SK-N-SH treated with all-trans-retinoic acid at 6 μM for 48 hours (cell line): ENCODE measurements at regions not wholly inside any gene's neighbourhood (a gene's known extent, or its start where the extent isn't known, plus 50 kb on each side); places are given as distances from the start of the nearest gene placed in this dataset.

ENCODE experiments used
- ATAC-seq: fragments of 200-7000 bp; cut with Tn5 transposase; 3 replicates; pipeline ENCODE4 v1.9.1; 2020; ENCODE audit warnings: mild to moderate bottlenecking, moderate library complexity
- ARNTL ChIP-seq: fragments of 450-650 bp; formaldehyde crosslinking; IDR thresholded peaks from 2 replicates; pipeline ENCODE4 v1.5.0; 2020; ENCODE audit warnings: low read depth, mild to moderate bottlenecking, moderate library complexity, borderline replicate concordance
- BACH2 ChIP-seq: fragments of 250-450 bp; sonication (Bioruptor Pico); IDR thresholded peaks from 2 replicates; pipeline ENCODE4 v1.9.0; 2021; ENCODE audit warnings: mild to moderate bottlenecking, borderline replicate concordance
- CREB5 ChIP-seq: fragments of 250-450 bp; sonication (Bioruptor Pico); IDR thresholded peaks from 2 replicates; pipeline ENCODE4 v1.5.1; 2020; ENCODE audit warnings: low read depth, mild to moderate bottlenecking, moderate library complexity
- ESRRG ChIP-seq: fragments of 250-450 bp; sonication (Bioruptor Pico); IDR thresholded peaks from 2 replicates; pipeline ENCODE4 v1.6.1; 2021; ENCODE audit warnings: mild to moderate bottlenecking
- GLIS3 ChIP-seq: fragments of 250-450 bp; sonication (Bioruptor Pico); IDR thresholded peaks from 2 replicates; pipeline ENCODE4 v1.5.0; 2020; ENCODE audit warnings: mild to moderate bottlenecking, moderate library complexity
- OSR1 ChIP-seq: fragments of 250-450 bp; sonication (Bioruptor Pico); IDR thresholded peaks from 2 replicates; pipeline ENCODE4 v1.8.0; 2022; ENCODE audit warnings: moderate library complexity, mild to moderate bottlenecking, inconsistent platforms
- PATZ1 ChIP-seq: fragments of 250-450 bp; sonication (Bioruptor Pico); IDR thresholded peaks from 2 replicates; pipeline ENCODE4 v1.8.0; 2020; ENCODE audit warnings: mild to moderate bottlenecking, moderate library complexity, borderline replicate concordance
- POU6F1 ChIP-seq: fragments of 250-450 bp; sonication (Bioruptor Pico); IDR thresholded peaks from 2 replicates; pipeline ENCODE4 v1.8.0; 2021; ENCODE audit warnings: low read depth, mild to moderate bottlenecking, moderate library complexity, borderline replicate concordance
- PPARA ChIP-seq: fragments of 250-450 bp; sonication (Bioruptor Pico); IDR thresholded peaks from 2 replicates; pipeline ENCODE4 v1.5.0; 2020; ENCODE audit warnings: mild to moderate bottlenecking, borderline replicate concordance
- RARB ChIP-seq: fragments of 250-450 bp; sonication (Bioruptor Pico); IDR thresholded peaks from 2 replicates; pipeline ENCODE4 v1.8.0; 2021; ENCODE audit warnings: mild to moderate bottlenecking, moderate library complexity
- SNAI2 ChIP-seq: fragments of 250-450 bp; sonication (Bioruptor Pico); IDR thresholded peaks from 2 replicates; pipeline ENCODE4 v1.5.0; 2020; ENCODE audit warnings: mild to moderate bottlenecking, moderate library complexity
- TCF4 ChIP-seq: fragments of 250-450 bp; sonication (Bioruptor Pico); IDR thresholded peaks from 2 replicates; pipeline ENCODE4 v1.8.0; 2021; ENCODE audit warnings: mild to moderate bottlenecking, moderate library complexity, borderline replicate concordance
- TSHZ2 ChIP-seq: fragments of 250-450 bp; sonication (Bioruptor Pico); IDR thresholded peaks from 2 replicates; pipeline ENCODE4 v1.5.0; 2020; ENCODE audit warnings: mild to moderate bottlenecking, moderate library complexity
- ZFP3 ChIP-seq: fragments of 250-450 bp; sonication (Bioruptor Pico); IDR thresholded peaks from 2 replicates; pipeline ENCODE4 v1.5.0; 2020; ENCODE audit warnings: mild to moderate bottlenecking, moderate library complexity
- ZFP30 ChIP-seq: fragments of 450-650 bp; formaldehyde crosslinking; IDR thresholded peaks from 2 replicates; pipeline ENCODE4 v1.5.0; 2022; ENCODE audit warnings: mild to moderate bottlenecking, moderate library complexity
- ZNF565 ChIP-seq: fragments of 450-650 bp; formaldehyde crosslinking; conservative IDR thresholded peaks from 2 replicates; pipeline ENCODE4 v1.5.0; 2020; ENCODE audit warnings: low read depth, mild to moderate bottlenecking, moderate library complexity

- TF ChIP-seq CREB5 (no peak), PPARA (CRISPR knock-in tag) (no peak), OSR1 (CRISPR knock-in tag) (no peak), ZFP30 (CRISPR knock-in tag) (no peak), RARB (no peak), PATZ1 (CRISPR knock-in tag) (no peak), TCF4 (CRISPR knock-in tag) (no peak)
- no peak for ATAC-seq
These were observed 780.0 kb downstream of the SORCS1 start for GRCh38 chr10:106384496-106384895.

GRCh38 chr10:106380706-106381105, 783.8 kb downstream of the SORCS1 start:
- TF ChIP-seq ZFP3 (CRISPR knock-in tag) (no peak), GLIS3 (CRISPR knock-in tag) (no peak), ZFP30 (CRISPR knock-in tag) (no peak), SNAI2 (no peak), POU6F1 (CRISPR knock-in tag) (no peak), TSHZ2 (no peak), ARNTL (no peak), PPARA (CRISPR knock-in tag) (no peak), BACH2 (no peak)
- ATAC-seq: no peak

- TF ChIP-seq TCF4 (CRISPR knock-in tag): no peak
- TF ChIP-seq TSHZ2: no peak
- TF ChIP-seq OSR1 (CRISPR knock-in tag): no peak
- TF ChIP-seq ESRRG (CRISPR knock-in tag): no peak
- TF ChIP-seq PPARA (CRISPR knock-in tag): no peak
- TF ChIP-seq, all 23 proteins: peak for 0
- ATAC-seq: no peak
These were observed 786.3 kb downstream of the SORCS1 start for GRCh38 chr10:106378251-106378650.

- no peak for ATAC-seq
- TF ChIP-seq ZNF565 (CRISPR knock-in tag) (no peak), PATZ1 (CRISPR knock-in tag) (no peak), TSHZ2 (no peak)
These were observed 793.8 kb downstream of the SORCS1 start for GRCh38 chr10:106370751-106371150.
